HG02884 (cell line): ENCODE measurements at regions not wholly inside any gene's neighbourhood (a gene's known extent, or its start where the extent isn't known, plus 50 kb on each side); places are given as distances from the start of the nearest gene placed in this dataset.
"Not testable (repeated sequence)": the region's sequence is repeated elsewhere in the genome, so short reads cannot be mapped to it uniquely, and the experiment has no call there.

ENCODE experiments used
- ATAC-seq: cut with Tn5 transposase; IDR thresholded peaks from one replicate; pipeline ENCODE4 v1.9.1; 2021; ENCODE audit warnings: mild to moderate bottlenecking, moderate library complexity; ENCODE audit not compliant: unreplicated experiment

GRCh38 chr6:51464956-51465355, 622.5 kb downstream of the PKHD1 start:
- ATAC-seq = no peak

- ATAC-seq = no peak
These were observed 621.0 kb downstream of the PKHD1 start for GRCh38 chr6:51466427-51466826.

GRCh38 chr6:51467231-51467952, 620.0 kb downstream of the PKHD1 start:
- ATAC-seq = no peak

- ATAC-seq = no peak
These were observed 618.7 kb downstream of the PKHD1 start for GRCh38 chr6:51468704-51469103.

- no peak for ATAC-seq
These were observed 614.5 kb downstream of the PKHD1 start for GRCh38 chr6:51472745-51473487.

- ATAC-seq = no peak
These were observed 613.1 kb downstream of the PKHD1 start for GRCh38 chr6:51474022-51474975.

- ATAC-seq = no peak
These were observed 609.6 kb downstream of the PKHD1 start for GRCh38 chr6:51477711-51478311.

- ATAC-seq = no peak
These were observed 608.1 kb downstream of the PKHD1 start for GRCh38 chr6:51479296-51479695.

- no peak for ATAC-seq
These were observed 607.4 kb downstream of the PKHD1 start for GRCh38 chr6:51480040-51480439.

- ATAC-seq = not testable (repeated sequence)
These were observed 601.5 kb downstream of the PKHD1 start for GRCh38 chr6:51485869-51486268.

GRCh38 chr6:51487937-51488336, 599.5 kb downstream of the PKHD1 start:
- ATAC-seq = no peak

GRCh38 chr6:51489133-51489532, 598.3 kb downstream of the PKHD1 start:
- no peak for ATAC-seq

- ATAC-seq = no peak
These were observed 597.3 kb downstream of the PKHD1 start for GRCh38 chr6:51490101-51490500.

GRCh38 chr6:51494342-51494741, 593.1 kb downstream of the PKHD1 start:
- no peak for ATAC-seq

- no peak for ATAC-seq
These were observed 592.3 kb downstream of the PKHD1 start for GRCh38 chr6:51495096-51495495.

GRCh38 chr6:51495610-51496396, 591.6 kb downstream of the PKHD1 start:
- no peak for ATAC-seq

- no peak for ATAC-seq
These were observed 584.4 kb downstream of the PKHD1 start for GRCh38 chr6:51502996-51503395.

GRCh38 chr6:51505434-51505833, 582.0 kb downstream of the PKHD1 start:
- ATAC-seq = no peak

- no peak for ATAC-seq
These were observed 577.8 kb downstream of the PKHD1 start for GRCh38 chr6:51509597-51509996.

- ATAC-seq = no peak
These were observed 576.3 kb downstream of the PKHD1 start for GRCh38 chr6:51511081-51511480.
